Smooth muscle cell (in vitro differentiated cells): ENCODE measurements at regions not wholly inside any gene's neighbourhood (a gene's known extent, or its start where the extent isn't known, plus 50 kb on each side); places are given as distances from the start of the nearest gene placed in this dataset.

Source experiments
- DNase-seq: peaks from one replicate; lab custom pipeline; 2025; ENCODE audit not compliant: unreplicated experiment; lab: John Stamatoyannopoulos, UW
- H2AFZ ChIP-seq: fragments of 200-600 bp; sonication (generic); 2 replicates; pipeline ENCODE4 v1.6.0; 2016; ENCODE audit warnings: antibody characterized with exemption, low read depth, mild to moderate bottlenecking
- H3F3A ChIP-seq: fragments of 200-600 bp; sonication (generic); 2 replicates; pipeline ENCODE4 v1.6.0; 2017; ENCODE audit warnings: antibody characterized with exemption, low read depth
- H3K27ac ChIP-seq: fragments of 200-600 bp; sonication (generic); 2 replicates; pipeline ENCODE4 v1.5.1; 2016; ENCODE audit warnings: low read depth, mild to moderate bottlenecking
- H3K27me3 ChIP-seq: fragments of 200-600 bp; sonication (generic); 2 replicates; pipeline ENCODE4 v1.6.1; 2016; ENCODE audit warnings: low read depth, mild to moderate bottlenecking
- H3K36me3 ChIP-seq: fragments of 200-600 bp; sonication (generic); 2 replicates; pipeline ENCODE4 v1.5.1; 2016; ENCODE audit warnings: low read depth
- H3K4me1 ChIP-seq: fragments of 200-600 bp; sonication (generic); 2 replicates; pipeline ENCODE4 v1.5.1; 2016; ENCODE audit warnings: low read depth
- H3K4me2 ChIP-seq: fragments of 200-600 bp; sonication (generic); 2 replicates; pipeline ENCODE4 v1.6.0; 2016; ENCODE audit warnings: mild to moderate bottlenecking
- H3K4me3 ChIP-seq: fragments of 200-600 bp; sonication (generic); 2 replicates; pipeline ENCODE4 v1.5.1; 2016; ENCODE audit warnings: mild to moderate bottlenecking
- H3K79me2 ChIP-seq: fragments of 200-600 bp; sonication (generic); 2 replicates; pipeline ENCODE4 v1.6.0; 2016; ENCODE audit warnings: low read depth, mild to moderate bottlenecking
- H3K9ac ChIP-seq: fragments of 200-600 bp; sonication (generic); 2 replicates; pipeline ENCODE4 v1.6.0; 2016; ENCODE audit warnings: low read depth
- H3K9me3 ChIP-seq: fragments of 200-600 bp; sonication (generic); replicated peaks from 2 replicates; pipeline ENCODE4 v1.5.1; 2016; ENCODE audit warnings: low read depth
- H4K20me1 ChIP-seq: fragments of 200-600 bp; sonication (generic); 2 replicates; pipeline ENCODE4 v1.6.0; 2016; ENCODE audit warnings: low read depth
- CTCF ChIP-seq: fragments of 200-600 bp; sonication (generic); IDR thresholded peaks from 2 replicates; pipeline ENCODE4 v1.5.1; 2017; ENCODE audit warnings: borderline replicate concordance, mild to moderate bottlenecking, antibody characterized with exemption; ENCODE audit not compliant: insufficient read depth, poor library complexity, severe bottlenecking
- WGBS: methylation state at CpG from one replicate; pipeline ENCODE4 v1.1.7; 2016; ENCODE audit warnings: low lambda C conversion rate; 5-methylcytosine and 5-hydroxymethylcytosine counted together

- no peak overlapping the region for H2AFZ ChIP-seq
- H3K4me3 ChIP-seq: no peak overlapping the region
- H3K79me2 ChIP-seq: no peaks in the 10 kb centered on the region
- no peak overlapping the region for H3K4me2 ChIP-seq
- no peak for TF ChIP-seq CTCF
- H3K4me1 ChIP-seq: no peaks in the 10 kb centered on the region
- no peaks in the 10 kb centered on the region for H4K20me1 ChIP-seq
- WGBS: 94% methylated on average over 4 of the region's 4 CpGs
- no peaks in the 10 kb centered on the region for H3K9me3 ChIP-seq
- no peak for DNase-seq
- H3K27ac ChIP-seq: no peak overlapping the region
- no peaks in the 10 kb centered on the region for H3K27me3 ChIP-seq
- no peaks in the 10 kb centered on the region for H3K36me3 ChIP-seq
- H3K9ac ChIP-seq: no peak overlapping the region
- H3F3A ChIP-seq: no peaks in the 10 kb centered on the region
Measured at GRCh38 chr21:15406791-15407190, 323.0 kb upstream of the USP25 start.

GRCh38 chr21:15407585-15407984 is 322.2 kb upstream of the USP25 start:
- no peaks in the 10 kb centered on the region for H3K4me1 ChIP-seq
- 93% methylated on average over 5 of the region's 5 CpGs for WGBS
- no peak overlapping the region for H3K9ac ChIP-seq
- no peak overlapping the region for H3K4me2 ChIP-seq
- no peak for TF ChIP-seq CTCF
- H3K27ac ChIP-seq: no peak overlapping the region
- no peaks in the 10 kb centered on the region for H3K27me3 ChIP-seq
- H3K4me3 ChIP-seq: no peak overlapping the region
- no peak overlapping the region for H2AFZ ChIP-seq
- H3F3A ChIP-seq: no peaks in the 10 kb centered on the region
- no peaks in the 10 kb centered on the region for H3K79me2 ChIP-seq
- no peaks in the 10 kb centered on the region for H3K36me3 ChIP-seq
- no peaks in the 10 kb centered on the region for H3K9me3 ChIP-seq
- DNase-seq: no peak
- H4K20me1 ChIP-seq: no peaks in the 10 kb centered on the region

GRCh38 chr21:15408089-15408488 is 321.7 kb upstream of the USP25 start:
- WGBS: 95% methylated on average over 2 of the region's 2 CpGs
- no peaks in the 10 kb centered on the region for H3K4me1 ChIP-seq
- H3K27ac ChIP-seq: no peak overlapping the region
- no peak overlapping the region for H3K9ac ChIP-seq
- no peak overlapping the region for H3K4me2 ChIP-seq
- H3K36me3 ChIP-seq: no peaks in the 10 kb centered on the region
- no peak for TF ChIP-seq CTCF
- no peak for DNase-seq
- H2AFZ ChIP-seq: no peak overlapping the region
- H3K9me3 ChIP-seq: no peaks in the 10 kb centered on the region
- no peaks in the 10 kb centered on the region for H3F3A ChIP-seq
- H3K79me2 ChIP-seq: no peaks in the 10 kb centered on the region
- no peak overlapping the region for H3K4me3 ChIP-seq
- no peaks in the 10 kb centered on the region for H3K27me3 ChIP-seq
- no peaks in the 10 kb centered on the region for H4K20me1 ChIP-seq

- no peaks in the 10 kb centered on the region for H3K79me2 ChIP-seq
- no peak overlapping the region for H3K4me3 ChIP-seq
- no peak for DNase-seq
- WGBS: 96% methylated on average over 1 of the region's 1 CpG
- no peak overlapping the region for H3K4me2 ChIP-seq
- no peaks in the 10 kb centered on the region for H4K20me1 ChIP-seq
- no peaks in the 10 kb centered on the region for H3K27me3 ChIP-seq
- H3F3A ChIP-seq: no peaks in the 10 kb centered on the region
- no peaks in the 10 kb centered on the region for H3K9me3 ChIP-seq
- no peaks in the 10 kb centered on the region for H3K36me3 ChIP-seq
- no peak overlapping the region for H3K27ac ChIP-seq
- no peak overlapping the region for H3K9ac ChIP-seq
- no peaks in the 10 kb centered on the region for H3K4me1 ChIP-seq
- no peak overlapping the region for H2AFZ ChIP-seq
- no peak for TF ChIP-seq CTCF
Measured at GRCh38 chr21:15409031-15409430, 320.8 kb upstream of the USP25 start.
